ENCODE measurements at regions not wholly inside any gene's neighbourhood (a gene's known extent, or its start where the extent isn't known, plus 50 kb on each side); places are given as distances from the start of the nearest gene placed in this dataset.

GRCh38 chr17:74008196-74008595 lies 195.3 kb upstream of the RPL38 start:
- no peak for TF ChIP-seq CTCF (IDR thresholded peaks at IDR 0.05)
- ATAC-seq (no peak), DNase-seq (no peak)
- Histone ChIP-seq H3K4me1 (peaks cover 0 to 13% of the 10 kb centered on the region in 2 donors), H3K27me3 (peaks cover 0 to 61% of the 10 kb centered on the region in 2 donors), H3K36me3 (no peaks in the 10 kb centered on the region), H3K4me3 (no peak overlapping the region), H3K9me3 (no peaks in the 10 kb centered on the region), H3K27ac (peak overlapping the region in 1 of 2 donors; percentile 11)
- intact Hi-C loops (cut with DNase I): no loop called here

GRCh38 chr17:74009056-74009625 lies 194.3 kb upstream of the RPL38 start:
- no peak for DNase-seq
- H3K27me3 ChIP-seq: peaks cover 0 to 54% of the 10 kb centered on the region in 2 donors
- no peak overlapping the region for H3K4me3 ChIP-seq

GRCh38 chr17:74010903-74011302 lies 192.6 kb upstream of the RPL38 start:
- DNase-seq (no peak), ATAC-seq (no peak)
- Histone ChIP-seq H3K4me3 (no peak overlapping the region), H3K4me1 (peaks cover 0 to 13% of the 10 kb centered on the region in 2 donors), H3K9me3 (no peaks in the 10 kb centered on the region), H3K36me3 (no peaks in the 10 kb centered on the region), H3K27me3 (peaks cover 0 to 47% of the 10 kb centered on the region in 2 donors), H3K27ac (no peak overlapping the region)
- no peak for TF ChIP-seq CTCF (IDR thresholded peaks at IDR 0.05)
- intact Hi-C loops (cut with DNase I): no loop called here

More at GRCh38 chr17:74009056-74009625, 194.3 kb upstream of the RPL38 start:
- Histone ChIP-seq H3K36me3 (no peaks in the 10 kb centered on the region), H3K27ac (peak overlapping the region in 1 of 2 donors; percentile 11), H3K4me1 (peaks cover 0 to 13% of the 10 kb centered on the region in 2 donors), H3K9me3 (no peaks in the 10 kb centered on the region)
- intact Hi-C loops (cut with DNase I): no loop called here
- ATAC-seq: no peak
- no peak for TF ChIP-seq CTCF (IDR thresholded peaks at IDR 0.05)

GRCh38 chr17:74011966-74012365 lies 191.5 kb upstream of the RPL38 start:
- intact Hi-C loops (cut with DNase I): no loop called here
- H3K27ac ChIP-seq: peak overlapping the region in 1 of 2 donors; percentile 73
- H3K36me3 ChIP-seq: no peaks in the 10 kb centered on the region
- H3K4me1 ChIP-seq: peaks cover 0 to 13% of the 10 kb centered on the region in 2 donors
- DNase-seq (peak in 2 of 4 donors; percentile 17 to 32), ATAC-seq (peak; percentile 13)
- no peak for TF ChIP-seq CTCF (IDR thresholded peaks at IDR 0.05)
- no peak overlapping the region for H3K4me3 ChIP-seq
- peaks cover 0 to 36% of the 10 kb centered on the region in 2 donors for H3K27me3 ChIP-seq
- H3K9me3 ChIP-seq: no peaks in the 10 kb centered on the region

- peaks cover 0 to 13% of the 10 kb centered on the region in 2 donors for H3K4me1 ChIP-seq
- peaks cover 0 to 32% of the 10 kb centered on the region in 2 donors for H3K27me3 ChIP-seq
- TF ChIP-seq CTCF (IDR thresholded peaks at IDR 0.05): no peak
- DNase-seq (peak in 1 of 4 donors; percentile 5), ATAC-seq (no peak)
- no peaks in the 10 kb centered on the region for H3K36me3 ChIP-seq
- no peaks in the 10 kb centered on the region for H3K9me3 ChIP-seq
- intact Hi-C loops (cut with DNase I): no loop called here
- H3K4me3 ChIP-seq: no peak overlapping the region
- H3K27ac ChIP-seq: peak overlapping the region in 1 of 2 donors; percentile 73
Measured at GRCh38 chr17:74012465-74012864, 191.0 kb upstream of the RPL38 start.

Data from left lung (tissue), 4 donors.